OCI-LY1 (cell line): ENCODE measurements at regions not wholly inside any gene's neighbourhood (a gene's known extent, or its start where the extent isn't known, plus 50 kb on each side); places are given as distances from the start of the nearest gene placed in this dataset.

Source experiments
- EZH2 ChIP-seq: fragments of 200-600 bp; sonication (generic), shearing (Covaris generic); IDR thresholded peaks from 2 replicates; pipeline ENCODE4 v1.8.0; 2017; ENCODE audit warnings: borderline replicate concordance, mixed run types, mild to moderate bottlenecking, antibody characterized with exemption, low read length, moderate library complexity, mixed read lengths
- TF ChIP-seq, protein P1 (sequence below): fragments of 200-600 bp; sonication (generic), shearing (Covaris generic); IDR thresholded peaks from 2 replicates; pipeline ENCODE4 v1.5.1; 2017; ENCODE audit warnings: mild to moderate bottlenecking, antibody characterized with exemption, low read length, moderate library complexity, mixed read lengths

DNA sequence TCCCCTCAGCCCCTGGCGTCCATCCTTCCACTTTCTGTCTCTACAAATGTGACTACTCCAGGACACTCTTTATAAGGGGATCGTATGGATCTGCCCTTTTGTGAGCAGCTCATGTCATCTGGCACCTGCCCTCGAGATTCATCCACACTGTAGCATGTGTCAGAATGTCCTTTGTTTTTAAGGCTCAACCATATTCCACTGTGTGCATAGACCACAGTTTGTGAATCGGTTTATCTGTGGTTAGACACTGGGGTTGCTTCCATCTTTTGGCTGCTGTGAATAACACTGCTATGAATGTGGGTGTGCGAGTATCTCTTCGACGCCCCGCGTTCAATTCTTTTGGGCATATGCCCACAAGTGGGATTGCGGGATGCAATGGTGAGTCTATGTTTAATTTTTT, 167.9 kb downstream of the NUP210 start:
- TF ChIP-seq, protein P1, sequence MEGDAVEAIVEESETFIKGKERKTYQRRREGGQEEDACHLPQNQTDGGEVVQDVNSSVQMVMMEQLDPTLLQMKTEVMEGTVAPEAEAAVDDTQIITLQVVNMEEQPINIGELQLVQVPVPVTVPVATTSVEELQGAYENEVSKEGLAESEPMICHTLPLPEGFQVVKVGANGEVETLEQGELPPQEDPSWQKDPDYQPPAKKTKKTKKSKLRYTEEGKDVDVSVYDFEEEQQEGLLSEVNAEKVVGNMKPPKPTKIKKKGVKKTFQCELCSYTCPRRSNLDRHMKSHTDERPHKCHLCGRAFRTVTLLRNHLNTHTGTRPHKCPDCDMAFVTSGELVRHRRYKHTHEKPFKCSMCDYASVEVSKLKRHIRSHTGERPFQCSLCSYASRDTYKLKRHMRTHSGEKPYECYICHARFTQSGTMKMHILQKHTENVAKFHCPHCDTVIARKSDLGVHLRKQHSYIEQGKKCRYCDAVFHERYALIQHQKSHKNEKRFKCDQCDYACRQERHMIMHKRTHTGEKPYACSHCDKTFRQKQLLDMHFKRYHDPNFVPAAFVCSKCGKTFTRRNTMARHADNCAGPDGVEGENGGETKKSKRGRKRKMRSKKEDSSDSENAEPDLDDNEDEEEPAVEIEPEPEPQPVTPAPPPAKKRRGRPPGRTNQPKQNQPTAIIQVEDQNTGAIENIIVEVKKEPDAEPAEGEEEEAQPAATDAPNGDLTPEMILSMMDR, result no peak
- TF ChIP-seq EZH2, result no peak
